Cardiac fibroblast (primary cell): ENCODE measurements at regions not wholly inside any gene's neighbourhood (a gene's known extent, or its start where the extent isn't known, plus 50 kb on each side); places are given as distances from the start of the nearest gene placed in this dataset.

Source experiments
- DNase-seq, 2 donors: peaks; one replicate each; pipeline versions ENCODE4 v3.0.0 to v3.0.0-alpha.2; 2010; ENCODE audit warnings: low read depth in 2 of 2
- H3K4me3 ChIP-seq, 2 donors: replicated peaks in 1 of 2; 1 replicate in 1 of 2; 2 replicates in 1 of 2; pipeline ENCODE4 v1.5.1; 2011; ENCODE audit warnings: low read depth in 2 of 2, low read length in 2 of 2, mild to moderate bottlenecking in 2 of 2, moderate library complexity in 1 of 2
- CTCF ChIP-seq: IDR thresholded peaks from one replicate; pipeline ENCODE4 v1.5.1; 2011; ENCODE audit warnings: low read depth, mild to moderate bottlenecking, low read length, inconsistent platforms

- H3K4me3 ChIP-seq = no peak overlapping the region
- no peak for TF ChIP-seq CTCF
- no peak for DNase-seq
Measured at GRCh38 chr1:229046251-229046853, 224.6 kb upstream of the RAB4A start.

- TF ChIP-seq CTCF = no peak
- no peak for DNase-seq
- H3K4me3 ChIP-seq = no peak overlapping the region
Measured at GRCh38 chr1:229047161-229047839, 223.6 kb upstream of the RAB4A start.

- no peak for TF ChIP-seq CTCF
- no peak for DNase-seq
- no peak overlapping the region for H3K4me3 ChIP-seq
Measured at GRCh38 chr1:229047840-229048620, 222.9 kb upstream of the RAB4A start.

- no peak overlapping the region for H3K4me3 ChIP-seq
- no peak for DNase-seq
- TF ChIP-seq CTCF = no peak
Measured at GRCh38 chr1:229048896-229049295, 222.0 kb upstream of the RAB4A start.

GRCh38 chr1:229056046-229056445 lies 214.9 kb upstream of the RAB4A start:
- no peak for DNase-seq
- no peak overlapping the region for H3K4me3 ChIP-seq
- TF ChIP-seq CTCF = no peak

- TF ChIP-seq CTCF = no peak
- no peak overlapping the region for H3K4me3 ChIP-seq
- DNase-seq = no peak
Measured at GRCh38 chr1:229058111-229058561, 212.8 kb upstream of the RAB4A start.
